H1 (cell line): ENCODE measurements at regions not wholly inside any gene's neighbourhood (a gene's known extent, or its start where the extent isn't known, plus 50 kb on each side); places are given as distances from the start of the nearest gene placed in this dataset.

ENCODE experiments used
- BRCA1 ChIP-seq: IDR thresholded peaks from 2 replicates; pipeline ENCODE4 v1.6.1; 2012; ENCODE audit warnings: low read depth, low read length, improper control_type of control experiment
- CTCF ChIP-seq, 3 experiments: IDR thresholded peaks; 1 replicate in 2 of 3; 2 replicates in 1 of 3; pipeline versions ENCODE4 v1.5.1 to v1.6.1; 2011; ENCODE audit warnings: low read length in 3 of 3, mild to moderate bottlenecking in 3 of 3, inconsistent platforms in 2 of 3, low read depth in 1 of 3, moderate library complexity in 1 of 3; ENCODE audit not compliant: insufficient read depth in 1 of 3; ENCODE audit errors: control extremely low read depth in 1 of 3
- HDAC6 ChIP-seq: IDR thresholded peaks from one replicate; pipeline ENCODE4 v1.7.1; 2012; ENCODE audit warnings: low read depth, mild to moderate bottlenecking, inconsistent platforms, low read length, moderate library complexity
- POLR2A ChIP-seq, 2 experiments: IDR thresholded peaks; 1 replicate in 1 of 2; 2 replicates in 1 of 2; pipeline ENCODE4 v1.6.1; 2011; ENCODE audit warnings: low read depth in 2 of 2, low read length in 2 of 2, mild to moderate bottlenecking in 2 of 2; ENCODE audit errors: control extremely low read depth in 1 of 2
- POLR2AphosphoS5 ChIP-seq: IDR thresholded peaks from 2 replicates; pipeline ENCODE4 v1.6.1; 2011; ENCODE audit warnings: low read depth, low read length

- no peak for TF ChIP-seq CTCF (IDR thresholded peaks at IDR 0.05; ENCODE audit: control extremely low read depth in 1 of 3, insufficient read depth in 1 of 3, low read depth in 1 of 3, low read length in 3 of 3)
- TF ChIP-seq POLR2A (IDR thresholded peaks at IDR 0.05; ENCODE audit: control extremely low read depth in 1 of 2, low read depth in 2 of 2, low read length in 2 of 2) = no peak
- no peak for TF ChIP-seq BRCA1
- TF ChIP-seq POLR2AphosphoS5 = no peak
- TF ChIP-seq HDAC6 = no peak
Observed at GRCh38 chr14:99064262-99064954, 207.6 kb downstream of the BCL11B start.
